ENCODE measurements at regions not wholly inside any gene's neighbourhood (a gene's known extent, or its start where the extent isn't known, plus 50 kb on each side); places are given as distances from the start of the nearest gene placed in this dataset.

GRCh38 chr10:94104316-94105000 is 110.7 kb downstream of the PLCE1 start:
- no peak for DNase-seq
- Mint-ChIP-seq H3K4me1 (peaks cover 73% of the 10 kb centered on the region), H3K27me3 (ENCODE audit: insufficient read depth) (no peaks in the 10 kb centered on the region), H3K9me3 (no peaks in the 10 kb centered on the region), H3K27ac (peak overlapping the region; percentile 90), H3K36me3 (ENCODE audit: low read depth) (no peaks in the 10 kb centered on the region), H3K4me3 (no peak overlapping the region)
- no peak for TF ChIP-seq CTCF (conservative IDR thresholded peaks at IDR 0.05)
- H3K27me3 ChIP-seq (ENCODE audit: control insufficient read depth, insufficient read depth, low read length, poor library complexity, severe bottlenecking), result no peaks in the 10 kb centered on the region
- no peak overlapping the region for H3K4me3 ChIP-seq (ENCODE audit: low read length)
- H3K36me3 ChIP-seq (ENCODE audit: control insufficient read depth, insufficient read depth, low read length), result no peaks in the 10 kb centered on the region
- H3K27ac ChIP-seq (ENCODE audit: low read depth, low read length), result no peak overlapping the region
- no peaks in the 10 kb centered on the region for H3K9me3 ChIP-seq (ENCODE audit: control insufficient read depth, low read length)
- peak overlapping the region; percentile 43 for H3K9ac ChIP-seq (ENCODE audit: extremely low read depth, low read length, poor library complexity, severe bottlenecking)
- H3K4me1 ChIP-seq (ENCODE audit: control insufficient read depth, insufficient read depth, low read length), result peaks cover 35% of the 10 kb centered on the region
- 95% methylated on average over 5 to 7 of the region's 7 CpGs for WGBS, 2 experiments (ENCODE audit: insufficient coverage in 1 of 2, insufficient read length in 1 of 2)

- no peaks in the 10 kb centered on the region for H3K36me3 ChIP-seq (ENCODE audit: control insufficient read depth, insufficient read depth, low read length)
- H3K9me3 ChIP-seq (ENCODE audit: control insufficient read depth, low read length), result no peaks in the 10 kb centered on the region
- H3K9ac ChIP-seq (ENCODE audit: extremely low read depth, low read length, poor library complexity, severe bottlenecking), result peak overlapping the region; percentile 43
- H3K4me3 ChIP-seq (ENCODE audit: low read length), result no peak overlapping the region
- H3K27me3 Mint-ChIP-seq (ENCODE audit: insufficient read depth), result no peaks in the 10 kb centered on the region
- WGBS, 2 experiments (ENCODE audit: insufficient coverage in 1 of 2, insufficient read length in 1 of 2), result 26 to 58% methylated on average over 3 of the region's 3 CpGs
- H3K4me1 ChIP-seq (ENCODE audit: control insufficient read depth, insufficient read depth, low read length), result peaks cover 32% of the 10 kb centered on the region
- H3K4me3 Mint-ChIP-seq, result peak overlapping the region; percentile 16
- no peaks in the 10 kb centered on the region for H3K27me3 ChIP-seq (ENCODE audit: control insufficient read depth, insufficient read depth, low read length, poor library complexity, severe bottlenecking)
- peaks cover 67% of the 10 kb centered on the region for H3K4me1 Mint-ChIP-seq
- no peaks in the 10 kb centered on the region for H3K36me3 Mint-ChIP-seq (ENCODE audit: low read depth)
- peak overlapping the region; percentile 19 for H3K27ac ChIP-seq (ENCODE audit: low read depth, low read length)
- TF ChIP-seq CTCF (conservative IDR thresholded peaks at IDR 0.05), result no peak
- peak overlapping the region; percentile 90 for H3K27ac Mint-ChIP-seq
- no peaks in the 10 kb centered on the region for H3K9me3 Mint-ChIP-seq
- peak; percentile 73 for DNase-seq
Observed at GRCh38 chr10:94105226-94105625, 111.5 kb downstream of the PLCE1 start.

GRCh38 chr10:94107191-94107590 is 113.5 kb downstream of the PLCE1 start:
- Histone ChIP-seq H3K9ac (ENCODE audit: extremely low read depth, low read length, poor library complexity, severe bottlenecking) (no peak overlapping the region), H3K9me3 (ENCODE audit: control insufficient read depth, low read length) (no peaks in the 10 kb centered on the region), H3K27me3 (ENCODE audit: control insufficient read depth, insufficient read depth, low read length, poor library complexity, severe bottlenecking) (no peaks in the 10 kb centered on the region), H3K36me3 (ENCODE audit: control insufficient read depth, insufficient read depth, low read length) (no peaks in the 10 kb centered on the region), H3K4me3 (ENCODE audit: low read length) (peak overlapping the region; percentile 12), H3K4me1 (ENCODE audit: control insufficient read depth, insufficient read depth, low read length) (peaks cover 23% of the 10 kb centered on the region), H3K27ac (ENCODE audit: low read depth, low read length) (no peak overlapping the region)
- TF ChIP-seq CTCF (conservative IDR thresholded peaks at IDR 0.05), result no peak
- no peak overlapping the region for H3K27ac Mint-ChIP-seq
- peaks cover 67% of the 10 kb centered on the region for H3K4me1 Mint-ChIP-seq
- H3K4me3 Mint-ChIP-seq, result no peak overlapping the region
- no peaks in the 10 kb centered on the region for H3K27me3 Mint-ChIP-seq (ENCODE audit: insufficient read depth)
- WGBS, 2 experiments (ENCODE audit: insufficient coverage in 1 of 2, insufficient read length in 1 of 2), result 46% methylated on average over 2 of the region's 2 CpGs; no CpG with 5 or more reads in 1 of the 2 experiments
- H3K36me3 Mint-ChIP-seq (ENCODE audit: low read depth), result no peaks in the 10 kb centered on the region
- DNase-seq, result no peak
- H3K9me3 Mint-ChIP-seq, result no peaks in the 10 kb centered on the region
